ENCODE measurements at regions not wholly inside any gene's neighbourhood (a gene's known extent, or its start where the extent isn't known, plus 50 kb on each side); places are given as distances from the start of the nearest gene placed in this dataset.
"Not testable (repeated sequence)": the region's sequence is repeated elsewhere in the genome, so short reads cannot be mapped to it uniquely, and the experiment has no call there.

- Mint-ChIP-seq H3K4me3 (no peak overlapping the region), H3K9me3 (no peaks in the 10 kb centered on the region), H3K4me1 (no peaks in the 10 kb centered on the region), H3K27me3 (no peaks in the 10 kb centered on the region), H3K27ac (no peak overlapping the region), H3K36me3 (ENCODE audit: low read depth) (no peaks in the 10 kb centered on the region)
- CTCF ChIA-PET = no interaction called here
- no peak for TF ChIP-seq CTCF (IDR thresholded peaks at IDR 0.05)
- POLR2A ChIA-PET = no interaction called here
- no peak for ATAC-seq (ENCODE audit: low read depth)
- no peak for DNase-seq
- intact Hi-C loops (cut with micrococcal nuclease) = no loop called here
These were observed 1096.5 kb downstream of the FSCB start for GRCh38 chr14:43410631-43411030.

- no peak overlapping the region for H3K27ac Mint-ChIP-seq
- no peaks in the 10 kb centered on the region for H3K27me3 Mint-ChIP-seq
- ATAC-seq (ENCODE audit: low read depth) (no peak), DNase-seq (no peak)
- TF ChIP-seq CTCF (IDR thresholded peaks at IDR 0.05) = no peak
- CTCF ChIA-PET = no interaction called here
- H3K4me1 Mint-ChIP-seq = no peaks in the 10 kb centered on the region
- H3K36me3 Mint-ChIP-seq (ENCODE audit: low read depth) = no peaks in the 10 kb centered on the region
- H3K9me3 Mint-ChIP-seq = no peaks in the 10 kb centered on the region
- H3K4me3 Mint-ChIP-seq = no peak overlapping the region
- intact Hi-C loops (cut with micrococcal nuclease) = no loop called here
- POLR2A ChIA-PET = no interaction called here
These were observed 1098.6 kb downstream of the FSCB start for GRCh38 chr14:43408472-43408871.

- H3K4me3 Mint-ChIP-seq = no peak overlapping the region
- H3K27me3 Mint-ChIP-seq = no peaks in the 10 kb centered on the region
- intact Hi-C loops (cut with micrococcal nuclease) = no loop called here
- H3K4me1 Mint-ChIP-seq = no peaks in the 10 kb centered on the region
- DNase-seq = no peak
- ChIA-PET POLR2A (no interaction called here), CTCF (no interaction called here)
- TF ChIP-seq CTCF (IDR thresholded peaks at IDR 0.05) = no peak
- H3K27ac Mint-ChIP-seq = no peak overlapping the region
- H3K9me3 Mint-ChIP-seq = no peaks in the 10 kb centered on the region
- no peak for ATAC-seq (ENCODE audit: low read depth)
- no peaks in the 10 kb centered on the region for H3K36me3 Mint-ChIP-seq (ENCODE audit: low read depth)
These were observed 1099.4 kb downstream of the FSCB start for GRCh38 chr14:43407706-43408105.

GRCh38 chr14:43406931-43407330 lies 1100.2 kb downstream of the FSCB start:
- H3K36me3 Mint-ChIP-seq (ENCODE audit: low read depth) = no peaks in the 10 kb centered on the region
- no peak for ATAC-seq (ENCODE audit: low read depth)
- no peaks in the 10 kb centered on the region for H3K9me3 Mint-ChIP-seq
- no peaks in the 10 kb centered on the region for H3K27me3 Mint-ChIP-seq
- no peak overlapping the region for H3K4me3 Mint-ChIP-seq
- TF ChIP-seq CTCF (IDR thresholded peaks at IDR 0.05) = no peak
- DNase-seq = no peak
- POLR2A ChIA-PET = no interaction called here
- intact Hi-C loops (cut with micrococcal nuclease) = no loop called here
- no peak overlapping the region for H3K27ac Mint-ChIP-seq
- CTCF ChIA-PET = no interaction called here
- H3K4me1 Mint-ChIP-seq = no peaks in the 10 kb centered on the region

GRCh38 chr14:43399289-43399688 lies 1107.8 kb downstream of the FSCB start:
- H3K4me1 Mint-ChIP-seq = no peaks in the 10 kb centered on the region

GRCh38 chr14:43370565-43370896 lies 1136.6 kb downstream of the FSCB start:
- intact Hi-C loops (cut with micrococcal nuclease); DNase-seq; H3K36me3 Mint-ChIP-seq (ENCODE audit: low read depth); H3K4me3 Mint-ChIP-seq; H3K27me3 Mint-ChIP-seq; H3K9me3 Mint-ChIP-seq; ATAC-seq (ENCODE audit: low read depth); H3K4me1 Mint-ChIP-seq; POLR2A ChIA-PET; CTCF ChIA-PET; H3K27ac Mint-ChIP-seq: not testable (repeated sequence)

More at GRCh38 chr14:43399289-43399688, 1107.8 kb downstream of the FSCB start:
- H3K27ac Mint-ChIP-seq = no peak overlapping the region
- H3K27me3 Mint-ChIP-seq = no peaks in the 10 kb centered on the region
- ChIA-PET POLR2A (no interaction called here), CTCF (no interaction called here)
- no peak for TF ChIP-seq CTCF (IDR thresholded peaks at IDR 0.05)
- no peaks in the 10 kb centered on the region for H3K36me3 Mint-ChIP-seq (ENCODE audit: low read depth)
- H3K9me3 Mint-ChIP-seq = no peaks in the 10 kb centered on the region
- no peak overlapping the region for H3K4me3 Mint-ChIP-seq
- ATAC-seq (ENCODE audit: low read depth) (no peak), DNase-seq (no peak)
- intact Hi-C loops (cut with micrococcal nuclease) = no loop called here
